Keratinocyte (primary cell): ENCODE measurements at regions not wholly inside any gene's neighbourhood (a gene's known extent, or its start where the extent isn't known, plus 50 kb on each side); places are given as distances from the start of the nearest gene placed in this dataset.

Experiments
- DNase-seq: peaks from one replicate; pipeline ENCODE4 v3.0.0-alpha.2; 2011; ENCODE audit warnings: low read depth, missing footprints, low spot score
- FAIRE-seq: peaks from 2 replicates; lab custom pipeline; 2011; peaks lifted over from hg19 to GRCh38; lab: Jason Lieb, UNC
- H2AFZ ChIP-seq: 2 replicates; pipeline ENCODE4 v1.6.0; 2012; ENCODE audit warnings: low read length, control low read depth, inconsistent platforms; ENCODE audit not compliant: control insufficient read depth
- H3K27ac ChIP-seq: 2 replicates; pipeline ENCODE4 v1.5.1; 2011; ENCODE audit warnings: low read length; ENCODE audit not compliant: control insufficient read depth, insufficient read depth
- H3K27me3 ChIP-seq: 3 replicates; pipeline ENCODE4 v1.6.0; 2011; ENCODE audit warnings: low read length; ENCODE audit not compliant: control insufficient read depth, insufficient read depth; ENCODE audit errors: extremely low read depth
- H3K36me3 ChIP-seq, 2 experiments: 2 replicates in 1 of 2; 3 replicates in 1 of 2; pipeline ENCODE4 v1.5.1; 2011; ENCODE audit warnings: low read length in 2 of 2, mild to moderate bottlenecking in 1 of 2; ENCODE audit not compliant: control insufficient read depth in 2 of 2, insufficient read depth in 2 of 2; ENCODE audit errors: extremely low read depth in 1 of 2
- H3K4me1 ChIP-seq: 3 replicates; pipeline ENCODE4 v1.5.1; 2011; ENCODE audit warnings: low read length; ENCODE audit not compliant: control insufficient read depth, insufficient read depth; ENCODE audit errors: extremely low read depth
- H3K4me2 ChIP-seq: 3 replicates; pipeline ENCODE4 v1.6.0; 2011; ENCODE audit warnings: low read depth, low read length; ENCODE audit not compliant: control insufficient read depth, insufficient read depth; ENCODE audit errors: extremely low read depth
- H3K4me3 ChIP-seq, 3 experiments: fragments of 200-600 bp in 1 of 3; sonication (generic) in 1 of 3; 2 replicates in 2 of 3; 3 replicates in 1 of 3; pipeline ENCODE4 v1.5.1; 2011 to 2016; ENCODE audit warnings: low read length in 3 of 3, mild to moderate bottlenecking in 3 of 3, control low read depth in 2 of 3, inconsistent platforms in 1 of 3, low read depth in 1 of 3, mixed read lengths in 1 of 3, mixed run types in 1 of 3, moderate library complexity in 1 of 3; ENCODE audit not compliant: control insufficient read depth in 2 of 3, insufficient read depth in 2 of 3; ENCODE audit errors: extremely low read depth in 1 of 3
- H3K79me2 ChIP-seq: 2 replicates; pipeline ENCODE4 v1.6.0; 2012; ENCODE audit warnings: low read length; ENCODE audit not compliant: control insufficient read depth, insufficient read depth
- H3K9ac ChIP-seq: 3 replicates; pipeline ENCODE4 v1.6.0; 2011; ENCODE audit warnings: low read length; ENCODE audit not compliant: control insufficient read depth, insufficient read depth; ENCODE audit errors: extremely low read depth
- H3K9me1 ChIP-seq: 3 replicates; pipeline ENCODE4 v1.6.0; 2011; ENCODE audit warnings: low read length; ENCODE audit not compliant: control insufficient read depth, insufficient read depth; ENCODE audit errors: extremely low read depth
- H3K9me3 ChIP-seq: 2 replicates; pipeline ENCODE4 v1.5.1; 2012; ENCODE audit warnings: low read depth, low read length; ENCODE audit not compliant: control insufficient read depth
- H4K20me1 ChIP-seq: 3 replicates; pipeline ENCODE4 v1.6.0; 2011; ENCODE audit warnings: low read length; ENCODE audit not compliant: control insufficient read depth, insufficient read depth; ENCODE audit errors: extremely low read depth
- EZH2 ChIP-seq: IDR thresholded peaks from one replicate; pipeline ENCODE4 v1.6.1; 2012; ENCODE audit warnings: inconsistent platforms, mild to moderate bottlenecking, low read length, moderate library complexity
- dilution Hi-C: fragments of 300-500 bp; cut with MboI; formaldehyde crosslinking; loops from one replicate; pipeline ENCODE4 v1.7.0; 2020; ENCODE audit warnings: low sequenced_read_pairs; ENCODE audit not compliant: extremely low pct_ligation_motif_present
- TF ChIP-seq, protein P1 (sequence below), 3 experiments: IDR thresholded peaks in 1 of 3; conservative IDR thresholded peaks in 1 of 3; optimal IDR thresholded peaks in 1 of 3; 2 replicates in 2 of 3; 3 replicates in 1 of 3; pipeline versions ENCODE3 to v1.5.1; 2011; ENCODE audit warnings: low read length in 3 of 3, mild to moderate bottlenecking in 3 of 3, moderate library complexity in 2 of 3, control low read depth in 1 of 3, inconsistent platforms in 1 of 3; ENCODE audit not compliant: insufficient read depth in 2 of 3; ENCODE audit errors: extremely low read depth in 1 of 3

DNA sequence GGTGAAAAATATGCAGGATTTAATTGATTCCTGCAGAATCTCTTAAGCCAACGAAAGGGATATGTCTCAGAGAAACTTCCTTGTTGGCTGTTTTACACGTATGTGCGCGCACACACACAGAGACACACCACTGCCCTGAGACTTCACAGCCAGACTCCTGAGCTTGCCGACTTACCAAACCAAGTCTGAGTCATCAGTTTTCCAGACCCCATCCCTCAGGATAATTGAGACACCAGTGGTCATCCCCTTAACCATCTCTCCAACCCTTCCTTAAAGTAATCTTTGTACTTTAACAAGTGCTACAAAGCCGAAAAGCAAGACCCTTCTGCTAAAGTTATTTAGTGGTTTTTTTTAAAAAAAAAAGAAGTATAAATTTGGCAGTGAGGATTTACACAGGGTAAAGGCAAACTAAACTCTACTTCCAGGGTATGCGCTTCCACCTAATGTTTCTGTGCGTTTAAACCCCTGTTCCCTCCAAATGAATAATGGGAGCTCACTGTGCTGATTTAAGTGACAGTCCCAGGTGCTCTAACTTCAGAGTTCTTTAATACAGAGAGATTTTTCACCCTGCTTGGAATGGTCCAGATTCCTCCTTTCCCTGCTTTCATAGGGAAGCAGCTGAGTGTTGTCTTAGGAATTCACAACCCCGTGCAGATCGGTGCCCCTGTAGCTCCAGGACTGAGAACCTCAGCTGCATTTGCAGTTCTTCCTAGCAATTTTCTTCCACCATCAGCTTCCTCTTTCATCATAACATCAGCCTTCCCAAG is 198.5 kb downstream of the INHBA start:
- no peak for TF ChIP-seq EZH2
- TF ChIP-seq, protein P1, sequence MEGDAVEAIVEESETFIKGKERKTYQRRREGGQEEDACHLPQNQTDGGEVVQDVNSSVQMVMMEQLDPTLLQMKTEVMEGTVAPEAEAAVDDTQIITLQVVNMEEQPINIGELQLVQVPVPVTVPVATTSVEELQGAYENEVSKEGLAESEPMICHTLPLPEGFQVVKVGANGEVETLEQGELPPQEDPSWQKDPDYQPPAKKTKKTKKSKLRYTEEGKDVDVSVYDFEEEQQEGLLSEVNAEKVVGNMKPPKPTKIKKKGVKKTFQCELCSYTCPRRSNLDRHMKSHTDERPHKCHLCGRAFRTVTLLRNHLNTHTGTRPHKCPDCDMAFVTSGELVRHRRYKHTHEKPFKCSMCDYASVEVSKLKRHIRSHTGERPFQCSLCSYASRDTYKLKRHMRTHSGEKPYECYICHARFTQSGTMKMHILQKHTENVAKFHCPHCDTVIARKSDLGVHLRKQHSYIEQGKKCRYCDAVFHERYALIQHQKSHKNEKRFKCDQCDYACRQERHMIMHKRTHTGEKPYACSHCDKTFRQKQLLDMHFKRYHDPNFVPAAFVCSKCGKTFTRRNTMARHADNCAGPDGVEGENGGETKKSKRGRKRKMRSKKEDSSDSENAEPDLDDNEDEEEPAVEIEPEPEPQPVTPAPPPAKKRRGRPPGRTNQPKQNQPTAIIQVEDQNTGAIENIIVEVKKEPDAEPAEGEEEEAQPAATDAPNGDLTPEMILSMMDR (optimal IDR thresholded peaks at IDR 0.05 in 1 of 3, IDR thresholded peaks at IDR 0.05 in 1 of 3, conservative IDR thresholded peaks at IDR 0.05 in 1 of 3; ENCODE audit: extremely low read depth in 1 of 3, insufficient read depth in 2 of 3, low read length in 3 of 3), result no peak
- dilution Hi-C loops, result no loop called here
- H3K4me2 ChIP-seq, result no peak overlapping the region

DNA sequence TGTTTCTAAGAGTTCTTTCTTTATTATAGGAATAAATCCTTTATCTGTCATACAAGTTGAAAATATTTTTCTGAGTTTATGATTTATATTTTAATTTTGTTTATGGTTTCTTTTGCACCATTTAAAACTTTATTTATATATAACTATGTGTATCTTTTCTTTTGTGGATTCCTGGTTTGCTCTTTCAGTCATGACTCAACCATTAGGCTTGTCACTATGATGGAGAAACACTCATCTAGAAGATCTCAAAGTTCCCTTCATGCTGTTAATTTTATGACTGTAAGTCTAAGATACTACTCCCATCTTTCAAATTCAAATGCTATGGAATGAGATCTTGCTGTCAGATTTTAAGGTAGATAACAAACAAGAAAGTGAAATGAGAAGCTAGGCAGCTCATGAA is 199.5 kb downstream of the INHBA start:
- Histone ChIP-seq H3K9me3 (no peaks in the 10 kb centered on the region), H4K20me1 (no peaks in the 10 kb centered on the region), H2AFZ (no peak overlapping the region), H3K9me1 (no peaks in the 10 kb centered on the region), H3K9ac (no peak overlapping the region), H3K27me3 (no peaks in the 10 kb centered on the region), H3K27ac (no peak overlapping the region), H3K4me1 (no peaks in the 10 kb centered on the region), H3K4me3 (no peak overlapping the region), H3K36me3 (no peaks in the 10 kb centered on the region), H3K79me2 (no peaks in the 10 kb centered on the region), H3K4me2 (no peak overlapping the region)
- TF ChIP-seq, protein P1 (optimal IDR thresholded peaks at IDR 0.05 in 1 of 3, IDR thresholded peaks at IDR 0.05 in 1 of 3, conservative IDR thresholded peaks at IDR 0.05 in 1 of 3; ENCODE audit: extremely low read depth in 1 of 3, insufficient read depth in 2 of 3, low read length in 3 of 3), result no peak
- TF ChIP-seq EZH2, result no peak
- no peak for FAIRE-seq
- DNase-seq, result no peak
- dilution Hi-C loops, result no loop called here

More for the DNA sequence above, 198.5 kb downstream of the INHBA start:
- no peaks in the 10 kb centered on the region for H3K4me1 ChIP-seq
- H3K4me3 ChIP-seq, result no peak overlapping the region
- H3K36me3 ChIP-seq, result no peaks in the 10 kb centered on the region
- no peaks in the 10 kb centered on the region for H3K9me1 ChIP-seq
- H3K79me2 ChIP-seq, result no peaks in the 10 kb centered on the region
- no peaks in the 10 kb centered on the region for H3K27me3 ChIP-seq
- H3K27ac ChIP-seq, result no peak overlapping the region
- no peaks in the 10 kb centered on the region for H3K9me3 ChIP-seq
- H3K9ac ChIP-seq, result no peak overlapping the region
- no peak for FAIRE-seq
- H4K20me1 ChIP-seq, result no peaks in the 10 kb centered on the region
- no peak for DNase-seq
- no peak overlapping the region for H2AFZ ChIP-seq
